CD4-positive, alpha-beta T cell (primary cell): ENCODE measurements at regions not wholly inside any gene's neighbourhood (a gene's known extent, or its start where the extent isn't known, plus 50 kb on each side); places are given as distances from the start of the nearest gene placed in this dataset.

Experiments used
- ATAC-seq: fragments of 200-7000 bp; cut with Tn5 transposase; one replicate; pipeline ENCODE4 v1.10.0; 2022; ENCODE audit warnings: mild to moderate bottlenecking; ENCODE audit not compliant: poor library complexity
- CTCF ChIA-PET: fragments of 350-600 bp; sonication (Branson Sonifier 250); formaldehyde crosslinking; loops from one replicate; lab custom pipeline; 2021; ENCODE audit warnings: antibody characterized with exemption, inconsistent platforms; lab: Charles Lee
- POLR2A ChIA-PET: fragments of 350-600 bp; sonication (Branson Sonifier 250); formaldehyde crosslinking; loops from one replicate; lab custom pipeline; 2021; ENCODE audit warnings: antibody characterized with exemption, inconsistent platforms; lab: Charles Lee
- DNase-seq, 14 experiments: peaks; one replicate each; pipeline ENCODE4 v3.0.0-alpha.2; 2013 to 2020; ENCODE audit warnings: mixed read lengths in 2 of 14
- H3K27ac ChIP-seq, 2 donors: one replicate each; pipeline versions ENCODE4 v1.5.1 to v1.7.0; 2013; ENCODE audit warnings: low read length in 2 of 2, low read depth in 1 of 2, mild to moderate bottlenecking in 1 of 2
- H3K27me3 ChIP-seq, 2 experiments: 1 replicate in 1 of 2; 2 replicates in 1 of 2; pipeline versions ENCODE4 v1.6.1 to v1.7.0; 2013; ENCODE audit warnings: low read length in 2 of 2, control low read depth in 1 of 2, mild to moderate bottlenecking in 1 of 2, moderate library complexity in 1 of 2; ENCODE audit not compliant: insufficient read depth in 2 of 2, control insufficient read depth in 1 of 2
- H3K36me3 ChIP-seq: one replicate; pipeline ENCODE4 v1.6.1; 2013; ENCODE audit warnings: low read length, control low read depth; ENCODE audit not compliant: insufficient read depth
- H3K4me1 ChIP-seq: one replicate; pipeline ENCODE4 v1.6.1; 2013; ENCODE audit warnings: low read length, control low read depth; ENCODE audit not compliant: insufficient read depth
- H3K4me3 ChIP-seq: one replicate; pipeline ENCODE4 v1.5.1; 2013; ENCODE audit warnings: mild to moderate bottlenecking, low read length, moderate library complexity
- H3K9me3 ChIP-seq, 2 experiments: 1 replicate in 1 of 2; 2 replicates in 1 of 2; pipeline versions ENCODE4 v1.6.1 to v1.7.0; 2013; ENCODE audit warnings: low read length in 2 of 2, mild to moderate bottlenecking in 2 of 2, control low read depth in 1 of 2, moderate library complexity in 1 of 2; ENCODE audit not compliant: control insufficient read depth in 1 of 2, insufficient read depth in 1 of 2
- H3K27ac Mint-ChIP-seq: one replicate; pipeline ENCODE4 v1.8.0; 2020; ENCODE audit warnings: mixed read lengths
- H3K27me3 Mint-ChIP-seq: one replicate; pipeline ENCODE4 v1.8.0; 2021; ENCODE audit warnings: mixed read lengths
- H3K36me3 Mint-ChIP-seq: one replicate; pipeline ENCODE4 v1.8.0; 2021; ENCODE audit warnings: low read depth, mixed read lengths
- H3K4me1 Mint-ChIP-seq: one replicate; pipeline ENCODE4 v1.8.0; 2021; ENCODE audit warnings: low read depth, mixed read lengths
- H3K4me3 Mint-ChIP-seq: one replicate; pipeline ENCODE4 v1.8.0; 2020; ENCODE audit warnings: mild to moderate bottlenecking, mixed read lengths
- H3K9me3 Mint-ChIP-seq: one replicate; pipeline ENCODE4 v1.8.0; 2020; ENCODE audit warnings: mixed read lengths
- intact Hi-C, 2 experiments: fragments of 100-400 bp; cut with DNase I in 1 of 2; cut with micrococcal nuclease in 1 of 2; formaldehyde crosslinking; loops; one replicate each; pipeline versions ENCODE4 v1.15.1 to v1.9.0; 2023 to 2025; cut with DNase I, micrococcal nuclease
- TF ChIP-seq, protein P1 (sequence below): fragments of 200-600 bp; IDR thresholded peaks from one replicate; pipeline ENCODE4 v1.8.0; 2022; ENCODE audit warnings: antibody characterized with exemption, mild to moderate bottlenecking

DNA sequence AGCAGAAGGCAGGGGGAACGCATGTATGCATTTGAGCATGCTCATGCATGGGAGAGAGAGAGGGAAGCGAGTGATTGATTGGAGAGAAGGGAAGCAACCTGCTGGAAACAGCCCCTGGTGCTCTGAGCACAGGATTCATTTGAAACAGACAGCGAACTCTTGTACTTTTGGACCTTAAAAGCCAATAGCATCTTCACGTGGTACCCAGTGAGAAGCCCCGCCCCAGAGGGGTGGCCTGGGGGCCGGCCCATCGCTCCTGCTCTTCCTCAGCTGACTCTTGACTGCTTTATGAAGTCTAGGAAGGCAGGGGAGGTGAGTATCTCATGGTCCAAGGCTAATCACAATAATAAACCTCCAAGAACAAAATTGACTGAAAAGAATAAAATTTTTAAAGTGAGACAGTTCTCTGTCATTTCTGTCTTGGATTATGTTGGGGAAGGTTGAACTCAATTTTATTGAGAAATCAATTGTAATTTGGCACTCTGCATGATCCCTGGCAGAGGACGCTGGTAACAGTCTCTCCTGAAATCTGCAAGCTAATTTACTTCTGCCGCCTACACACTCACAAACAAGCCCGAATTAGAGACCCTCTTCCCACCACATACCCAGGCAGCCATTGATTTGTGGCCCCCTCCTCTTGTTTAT is 168.2 kb upstream of the PPARGC1A start:
- no peaks in the 10 kb centered on the region for H3K27me3 Mint-ChIP-seq
- ChIA-PET CTCF (no interaction called here), POLR2A (no interaction called here)
- H3K27ac Mint-ChIP-seq = no peak overlapping the region
- no peaks in the 10 kb centered on the region for H3K4me1 Mint-ChIP-seq
- H3K36me3 ChIP-seq = no peaks in the 10 kb centered on the region
- peaks cover 2% of the 10 kb centered on the region for H3K9me3 Mint-ChIP-seq
- H3K27ac ChIP-seq = no peak overlapping the region
- intact Hi-C loops = no loop called here
- H3K4me1 ChIP-seq = no peaks in the 10 kb centered on the region
- no peak overlapping the region for H3K4me3 ChIP-seq
- H3K36me3 Mint-ChIP-seq = no peaks in the 10 kb centered on the region
- no peak overlapping the region for H3K4me3 Mint-ChIP-seq
- peaks cover 0 to 7% of the 10 kb centered on the region in 2 experiments for H3K9me3 ChIP-seq
- no peak for DNase-seq
- H3K27me3 ChIP-seq = no peaks in the 10 kb centered on the region
- TF ChIP-seq, protein P1, sequence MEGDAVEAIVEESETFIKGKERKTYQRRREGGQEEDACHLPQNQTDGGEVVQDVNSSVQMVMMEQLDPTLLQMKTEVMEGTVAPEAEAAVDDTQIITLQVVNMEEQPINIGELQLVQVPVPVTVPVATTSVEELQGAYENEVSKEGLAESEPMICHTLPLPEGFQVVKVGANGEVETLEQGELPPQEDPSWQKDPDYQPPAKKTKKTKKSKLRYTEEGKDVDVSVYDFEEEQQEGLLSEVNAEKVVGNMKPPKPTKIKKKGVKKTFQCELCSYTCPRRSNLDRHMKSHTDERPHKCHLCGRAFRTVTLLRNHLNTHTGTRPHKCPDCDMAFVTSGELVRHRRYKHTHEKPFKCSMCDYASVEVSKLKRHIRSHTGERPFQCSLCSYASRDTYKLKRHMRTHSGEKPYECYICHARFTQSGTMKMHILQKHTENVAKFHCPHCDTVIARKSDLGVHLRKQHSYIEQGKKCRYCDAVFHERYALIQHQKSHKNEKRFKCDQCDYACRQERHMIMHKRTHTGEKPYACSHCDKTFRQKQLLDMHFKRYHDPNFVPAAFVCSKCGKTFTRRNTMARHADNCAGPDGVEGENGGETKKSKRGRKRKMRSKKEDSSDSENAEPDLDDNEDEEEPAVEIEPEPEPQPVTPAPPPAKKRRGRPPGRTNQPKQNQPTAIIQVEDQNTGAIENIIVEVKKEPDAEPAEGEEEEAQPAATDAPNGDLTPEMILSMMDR = no peak
- ATAC-seq = no peak

DNA sequence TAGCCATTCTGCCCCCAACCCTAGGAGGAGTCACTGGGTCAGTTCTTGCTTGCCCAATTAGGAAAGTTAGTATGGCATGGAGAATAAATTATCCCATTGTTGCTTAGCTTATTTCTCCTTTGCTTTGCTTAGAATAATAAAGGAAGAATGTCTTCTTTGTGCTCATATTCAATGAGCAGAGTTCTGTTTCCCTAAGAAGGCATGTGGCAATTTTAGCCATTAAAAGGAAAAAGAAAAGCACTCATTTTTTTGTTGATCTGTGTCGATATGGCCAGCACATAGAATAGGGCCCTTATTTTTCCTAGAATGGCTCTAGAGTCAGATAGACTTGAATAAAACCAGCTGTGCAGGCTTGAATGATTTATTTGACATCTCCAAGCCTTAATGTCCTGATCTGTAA is 166.4 kb upstream of the PPARGC1A start:
- no peaks in the 10 kb centered on the region for H3K27me3 ChIP-seq
- H3K4me3 ChIP-seq = no peak overlapping the region
- Mint-ChIP-seq H3K4me3 (no peak overlapping the region), H3K36me3 (no peaks in the 10 kb centered on the region), H3K9me3 (no peaks in the 10 kb centered on the region), H3K4me1 (no peaks in the 10 kb centered on the region), H3K27me3 (no peaks in the 10 kb centered on the region), H3K27ac (no peak overlapping the region)
- H3K27ac ChIP-seq = no peak overlapping the region
- H3K9me3 ChIP-seq = peaks cover 0 to 7% of the 10 kb centered on the region in 2 experiments
- ATAC-seq = no peak
- intact Hi-C loops = no loop called here
- no peaks in the 10 kb centered on the region for H3K36me3 ChIP-seq
- ChIA-PET POLR2A (no interaction called here), CTCF (no interaction called here)
- H3K4me1 ChIP-seq = no peaks in the 10 kb centered on the region
- TF ChIP-seq, protein P1 = no peak
- DNase-seq = no peak

DNA sequence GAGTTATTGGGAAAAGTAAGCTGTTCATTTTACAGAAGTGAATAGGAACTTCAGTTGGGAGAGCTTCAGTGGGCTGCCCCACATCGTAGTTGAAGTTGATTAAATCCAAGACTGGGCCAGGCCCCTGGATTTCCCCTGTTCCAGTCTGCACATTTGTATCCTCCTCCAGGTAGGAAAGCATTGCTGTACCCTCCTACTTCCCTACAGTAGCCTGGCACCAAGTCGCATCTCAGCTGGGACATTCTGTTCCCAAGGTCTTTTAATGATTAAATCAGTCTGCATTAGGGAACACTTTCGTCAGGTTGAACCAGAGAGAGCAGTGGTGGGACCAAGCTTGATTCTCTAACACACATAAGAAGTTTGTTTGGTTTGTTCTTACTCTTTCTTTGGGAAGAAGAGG is 165.8 kb upstream of the PPARGC1A start:
- H3K27me3 Mint-ChIP-seq = no peaks in the 10 kb centered on the region
- ATAC-seq = no peak
- Histone ChIP-seq H3K4me1 (no peaks in the 10 kb centered on the region), H3K27me3 (no peaks in the 10 kb centered on the region), H3K4me3 (no peak overlapping the region), H3K27ac (no peak overlapping the region), H3K36me3 (no peaks in the 10 kb centered on the region), H3K9me3 (peaks cover 0 to 7% of the 10 kb centered on the region in 2 experiments)
- no peaks in the 10 kb centered on the region for H3K4me1 Mint-ChIP-seq
- H3K27ac Mint-ChIP-seq = no peak overlapping the region
- TF ChIP-seq, protein P1 = no peak
- no peak for DNase-seq
- intact Hi-C loops = no loop called here
- H3K4me3 Mint-ChIP-seq = no peak overlapping the region
- H3K36me3 Mint-ChIP-seq = no peaks in the 10 kb centered on the region
- POLR2A ChIA-PET = no interaction called here
- CTCF ChIA-PET = no interaction called here
- H3K9me3 Mint-ChIP-seq = no peaks in the 10 kb centered on the region
